ENCODE measurements at regions not wholly inside any gene's neighbourhood (a gene's known extent, or its start where the extent isn't known, plus 50 kb on each side); places are given as distances from the start of the nearest gene placed in this dataset.

DNA sequence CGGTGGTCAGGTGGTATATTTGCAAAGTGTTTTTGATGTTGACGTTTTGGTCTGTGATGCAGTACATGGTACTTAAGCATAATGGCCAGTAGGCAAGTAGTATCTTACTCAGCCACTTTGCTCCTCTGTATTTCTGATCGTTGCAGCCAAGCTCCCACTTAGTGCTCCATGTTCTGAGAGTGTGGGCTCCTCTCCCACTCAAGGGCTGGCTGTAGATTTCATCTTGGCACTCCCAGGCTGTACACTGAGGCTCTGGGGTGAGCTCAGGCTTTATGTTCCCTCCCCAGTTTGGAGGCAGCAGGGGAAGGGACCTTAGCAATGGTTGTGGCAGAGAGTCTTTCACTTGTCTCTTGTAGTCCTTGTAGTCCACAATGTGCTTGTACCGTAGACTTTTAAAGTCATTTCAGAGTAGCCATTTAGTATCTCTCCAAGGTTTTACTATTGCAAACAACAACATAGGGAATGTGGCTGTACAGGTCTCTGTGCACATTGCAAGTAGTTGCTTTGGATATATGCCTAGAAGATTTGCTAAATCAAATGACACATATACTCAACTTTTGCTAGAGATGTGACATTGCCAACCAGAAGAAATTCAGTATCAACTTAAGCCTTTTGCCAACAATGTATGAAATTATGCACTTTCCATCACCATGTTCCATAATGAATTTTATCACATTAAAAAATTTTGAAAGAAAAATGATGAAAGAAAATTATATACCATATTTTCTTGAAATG is 304.3 kb upstream of the CTNND2 start:
- intact Hi-C loops (cut with micrococcal nuclease) = no loop called here
- H3K79me2 ChIP-seq (ENCODE audit: insufficient read depth, low read length) = no peaks in the 10 kb centered on the region
- H3K4me1 ChIP-seq (ENCODE audit: control insufficient read depth in 1 of 2, insufficient read depth in 2 of 2, low read length in 2 of 2) = no peaks in the 10 kb centered on the region
- ChIA-PET RAD21 (ENCODE audit: low non-redundant PET in 1 of 2, low total read pairs in 2 of 2, uncharacterized antibody in 2 of 2, unreplicated experiment in 2 of 2) (no interaction called here), CTCF (no interaction called here), POLR2A (no interaction called here)
- no peak overlapping the region for H2AFZ ChIP-seq (ENCODE audit: low read depth, low read length, poor library complexity, severe bottlenecking)
- BruUV-seq (replicated peaks) = no TSS peak
- ATAC-seq (no peak), DNase-seq (ENCODE audit: low read depth, low spot score) (no peak)
- no peak overlapping the region for H3K4me3 ChIP-seq (replicated peaks in 1 of 2; ENCODE audit: low read depth in 1 of 2, low read length in 2 of 2)
- no peak overlapping the region for H3K27ac ChIP-seq (ENCODE audit: low read depth, low read length)
- no peaks in the 10 kb centered on the region for H3K36me3 ChIP-seq (ENCODE audit: control insufficient read depth in 1 of 2, insufficient read depth in 2 of 2, low read length in 2 of 2)
- H3K9me2 ChIP-seq (ENCODE audit: insufficient read depth) = no peaks in the 10 kb centered on the region
- no peaks in the 10 kb centered on the region for H4K20me1 ChIP-seq (ENCODE audit: insufficient read depth)
- TF ChIP-seq, protein P1, sequence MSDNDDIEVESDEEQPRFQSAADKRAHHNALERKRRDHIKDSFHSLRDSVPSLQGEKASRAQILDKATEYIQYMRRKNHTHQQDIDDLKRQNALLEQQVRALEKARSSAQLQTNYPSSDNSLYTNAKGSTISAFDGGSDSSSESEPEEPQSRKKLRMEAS (IDR thresholded peaks at IDR 0.05) = no peak
- TF ChIP-seq RAD21 (IDR thresholded peaks at IDR 0.05; ENCODE audit: low read depth) = no peak
- no peak for TF ChIP-seq YY1 (IDR thresholded peaks at IDR 0.05; ENCODE audit: extremely low read depth, insufficient replicate concordance, low read depth, low read length)
- TF ChIP-seq ZFX (IDR thresholded peaks at IDR 0.05) = no peak
- no peak for TF ChIP-seq TCF7L2 (IDR thresholded peaks at IDR 0.05; ENCODE audit: borderline replicate concordance, extremely low read depth, insufficient read depth, insufficient read length)
- no peak overlapping the region for H3K9ac ChIP-seq (ENCODE audit: low read length)
- H3K4me2 ChIP-seq (ENCODE audit: low read length) = no peak overlapping the region
- H3K9me3 ChIP-seq (ENCODE audit: control insufficient read depth in 1 of 2, insufficient read depth in 1 of 2, low read depth in 1 of 2, low read length in 2 of 2) = peaks cover 13 to 32% of the 10 kb centered on the region in 2 experiments; a peak in 2 of 4 replicates
- H3K27me3 ChIP-seq (ENCODE audit: insufficient read depth, low read length) = no peaks in the 10 kb centered on the region

DNA sequence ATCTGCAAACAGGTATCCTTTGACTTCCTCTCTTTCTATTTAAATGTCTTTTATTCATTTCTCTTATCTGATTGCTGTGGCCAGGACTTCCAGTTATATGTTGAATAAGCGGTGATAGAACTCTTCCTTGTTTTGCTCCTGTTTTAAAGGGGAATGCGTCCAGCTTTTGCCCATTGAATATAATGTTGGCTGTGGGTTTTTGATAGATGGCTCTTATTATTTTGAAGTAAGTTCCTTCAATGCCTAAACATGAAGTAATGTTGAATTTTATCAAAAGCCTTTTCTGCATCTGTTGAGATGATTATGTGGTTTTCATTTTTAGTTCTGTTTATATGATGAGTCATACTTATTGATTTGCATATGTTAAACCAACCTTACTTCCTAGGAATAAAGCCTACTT is 300.5 kb upstream of the CTNND2 start:
- no peaks in the 10 kb centered on the region for H3K27me3 ChIP-seq (ENCODE audit: insufficient read depth, low read length)
- intact Hi-C loops (cut with micrococcal nuclease) = no loop called here
- H3K9me2 ChIP-seq (ENCODE audit: insufficient read depth) = no peaks in the 10 kb centered on the region
- CTCF ChIA-PET = no interaction called here
- no peak overlapping the region for H3K4me2 ChIP-seq (ENCODE audit: low read length)
- H3K4me1 ChIP-seq (ENCODE audit: control insufficient read depth in 1 of 2, insufficient read depth in 2 of 2, low read length in 2 of 2) = no peaks in the 10 kb centered on the region
- POLR2A ChIA-PET = no interaction called here
- no peak overlapping the region for H3K4me3 ChIP-seq (replicated peaks in 1 of 2; ENCODE audit: low read depth in 1 of 2, low read length in 2 of 2)
- no peak for DNase-seq (ENCODE audit: low read depth, low spot score)
- H3K9me3 ChIP-seq (ENCODE audit: control insufficient read depth in 1 of 2, insufficient read depth in 1 of 2, low read depth in 1 of 2, low read length in 2 of 2) = peaks cover 13 to 21% of the 10 kb centered on the region in 2 experiments; a peak in 2 of 4 replicates
- H3K27ac ChIP-seq (ENCODE audit: low read depth, low read length) = no peak overlapping the region
- no peaks in the 10 kb centered on the region for H3K36me3 ChIP-seq (ENCODE audit: control insufficient read depth in 1 of 2, insufficient read depth in 2 of 2, low read length in 2 of 2)
- H3K9ac ChIP-seq (ENCODE audit: low read length) = no peak overlapping the region
- no peaks in the 10 kb centered on the region for H4K20me1 ChIP-seq (ENCODE audit: insufficient read depth)
- RAD21 ChIA-PET (ENCODE audit: low non-redundant PET in 1 of 2, low total read pairs in 2 of 2, uncharacterized antibody in 2 of 2, unreplicated experiment in 2 of 2) = no interaction called here
- no peaks in the 10 kb centered on the region for H3K79me2 ChIP-seq (ENCODE audit: insufficient read depth, low read length)
- H2AFZ ChIP-seq (ENCODE audit: low read depth, low read length, poor library complexity, severe bottlenecking) = no peak overlapping the region
- no TSS peak for BruUV-seq (replicated peaks)
- ATAC-seq = no peak
- TF ChIP-seq SRF (IDR thresholded peaks at IDR 0.05; ENCODE audit: low read depth) = no peak
- TF ChIP-seq CBX3 (IDR thresholded peaks at IDR 0.05; ENCODE audit: low read depth) = no peak
- TF ChIP-seq, protein P1 (IDR thresholded peaks at IDR 0.05) = no peak
- TF ChIP-seq, protein P2, sequence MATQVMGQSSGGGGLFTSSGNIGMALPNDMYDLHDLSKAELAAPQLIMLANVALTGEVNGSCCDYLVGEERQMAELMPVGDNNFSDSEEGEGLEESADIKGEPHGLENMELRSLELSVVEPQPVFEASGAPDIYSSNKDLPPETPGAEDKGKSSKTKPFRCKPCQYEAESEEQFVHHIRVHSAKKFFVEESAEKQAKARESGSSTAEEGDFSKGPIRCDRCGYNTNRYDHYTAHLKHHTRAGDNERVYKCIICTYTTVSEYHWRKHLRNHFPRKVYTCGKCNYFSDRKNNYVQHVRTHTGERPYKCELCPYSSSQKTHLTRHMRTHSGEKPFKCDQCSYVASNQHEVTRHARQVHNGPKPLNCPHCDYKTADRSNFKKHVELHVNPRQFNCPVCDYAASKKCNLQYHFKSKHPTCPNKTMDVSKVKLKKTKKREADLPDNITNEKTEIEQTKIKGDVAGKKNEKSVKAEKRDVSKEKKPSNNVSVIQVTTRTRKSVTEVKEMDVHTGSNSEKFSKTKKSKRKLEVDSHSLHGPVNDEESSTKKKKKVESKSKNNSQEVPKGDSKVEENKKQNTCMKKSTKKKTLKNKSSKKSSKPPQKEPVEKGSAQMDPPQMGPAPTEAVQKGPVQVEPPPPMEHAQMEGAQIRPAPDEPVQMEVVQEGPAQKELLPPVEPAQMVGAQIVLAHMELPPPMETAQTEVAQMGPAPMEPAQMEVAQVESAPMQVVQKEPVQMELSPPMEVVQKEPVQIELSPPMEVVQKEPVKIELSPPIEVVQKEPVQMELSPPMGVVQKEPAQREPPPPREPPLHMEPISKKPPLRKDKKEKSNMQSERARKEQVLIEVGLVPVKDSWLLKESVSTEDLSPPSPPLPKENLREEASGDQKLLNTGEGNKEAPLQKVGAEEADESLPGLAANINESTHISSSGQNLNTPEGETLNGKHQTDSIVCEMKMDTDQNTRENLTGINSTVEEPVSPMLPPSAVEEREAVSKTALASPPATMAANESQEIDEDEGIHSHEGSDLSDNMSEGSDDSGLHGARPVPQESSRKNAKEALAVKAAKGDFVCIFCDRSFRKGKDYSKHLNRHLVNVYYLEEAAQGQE (IDR thresholded peaks at IDR 0.05; ENCODE audit: low read depth) = no peak
- no peak for TF ChIP-seq POLR2AphosphoS5 (IDR thresholded peaks at IDR 0.05; ENCODE audit: low read depth, low read length)
- no peak for TF ChIP-seq SIN3A (IDR thresholded peaks at IDR 0.05; ENCODE audit: low read depth)
- TF ChIP-seq TCF7L2 (IDR thresholded peaks at IDR 0.05; ENCODE audit: borderline replicate concordance, extremely low read depth, insufficient read depth, insufficient read length) = no peak
- TF ChIP-seq ZFX (IDR thresholded peaks at IDR 0.05) = no peak
- TF ChIP-seq, protein P3, sequence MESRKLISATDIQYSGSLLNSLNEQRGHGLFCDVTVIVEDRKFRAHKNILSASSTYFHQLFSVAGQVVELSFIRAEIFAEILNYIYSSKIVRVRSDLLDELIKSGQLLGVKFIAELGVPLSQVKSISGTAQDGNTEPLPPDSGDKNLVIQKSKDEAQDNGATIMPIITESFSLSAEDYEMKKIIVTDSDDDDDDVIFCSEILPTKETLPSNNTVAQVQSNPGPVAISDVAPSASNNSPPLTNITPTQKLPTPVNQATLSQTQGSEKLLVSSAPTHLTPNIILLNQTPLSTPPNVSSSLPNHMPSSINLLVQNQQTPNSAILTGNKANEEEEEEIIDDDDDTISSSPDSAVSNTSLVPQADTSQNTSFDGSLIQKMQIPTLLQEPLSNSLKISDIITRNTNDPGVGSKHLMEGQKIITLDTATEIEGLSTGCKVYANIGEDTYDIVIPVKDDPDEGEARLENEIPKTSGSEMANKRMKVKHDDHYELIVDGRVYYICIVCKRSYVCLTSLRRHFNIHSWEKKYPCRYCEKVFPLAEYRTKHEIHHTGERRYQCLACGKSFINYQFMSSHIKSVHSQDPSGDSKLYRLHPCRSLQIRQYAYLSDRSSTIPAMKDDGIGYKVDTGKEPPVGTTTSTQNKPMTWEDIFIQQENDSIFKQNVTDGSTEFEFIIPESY (IDR thresholded peaks at IDR 0.05; ENCODE audit: extremely low read depth, insufficient replicate concordance, low read length) = no peak
- no peak for TF ChIP-seq ZNF274 (IDR thresholded peaks at IDR 0.05; ENCODE audit: low read depth, low read length)
- TF ChIP-seq JUND (IDR thresholded peaks at IDR 0.05) = no peak
- no peak for TF ChIP-seq ELF1 (IDR thresholded peaks at IDR 0.05; ENCODE audit: borderline replicate concordance, low read depth)

All from HCT116 (cell line).